CD14-positive monocyte (primary cell): ENCODE measurements at regions not wholly inside any gene's neighbourhood (a gene's known extent, or its start where the extent isn't known, plus 50 kb on each side); places are given as distances from the start of the nearest gene placed in this dataset.

Experiments
- DNase-seq, 3 donors: peaks; one replicate each; pipeline ENCODE4 v3.0.0-alpha.2; 2011 to 2022
- H2AFZ ChIP-seq: 2 replicates; pipeline ENCODE4 v1.6.0; 2012; ENCODE audit warnings: mild to moderate bottlenecking, low read depth, low read length, inconsistent platforms; ENCODE audit not compliant: insufficient read depth, poor library complexity, severe bottlenecking
- H3K27ac ChIP-seq, 2 donors: 1 replicate in 1 of 2; 2 replicates in 1 of 2; pipeline ENCODE4 v1.5.1; 2012 to 2013; ENCODE audit warnings: low read length in 2 of 2, control low read depth in 1 of 2, inconsistent platforms in 1 of 2, low read depth in 1 of 2, mild to moderate bottlenecking in 1 of 2
- H3K27me3 ChIP-seq, 2 donors: one replicate each; pipeline versions ENCODE4 v1.6.0 to v1.6.1; 2011 to 2013; ENCODE audit warnings: low read length in 2 of 2; ENCODE audit not compliant: control insufficient read depth in 2 of 2, insufficient read depth in 2 of 2
- H3K36me3 ChIP-seq, 2 donors: replicated peaks in 1 of 2; 1 replicate in 1 of 2; 2 replicates in 1 of 2; pipeline versions ENCODE4 v1.5.1 to v1.6.1; 2012 to 2013; ENCODE audit warnings: low read length in 2 of 2, control low read depth in 1 of 2, inconsistent platforms in 1 of 2, mild to moderate bottlenecking in 1 of 2; ENCODE audit not compliant: insufficient read depth in 2 of 2, control insufficient read depth in 1 of 2
- H3K4me1 ChIP-seq, 2 donors: 1 replicate in 1 of 2; 2 replicates in 1 of 2; pipeline versions ENCODE4 v1.5.1 to v1.6.1; 2012 to 2013; ENCODE audit warnings: low read length in 2 of 2, control low read depth in 1 of 2, inconsistent platforms in 1 of 2, mild to moderate bottlenecking in 1 of 2, moderate library complexity in 1 of 2; ENCODE audit not compliant: insufficient read depth in 2 of 2, control insufficient read depth in 1 of 2
- H3K4me2 ChIP-seq: replicated peaks from 2 replicates; pipeline ENCODE3; 2012; ENCODE audit warnings: low read length, moderate library complexity, mild to moderate bottlenecking; ENCODE audit not compliant: poor library complexity, severe bottlenecking; ENCODE audit errors: extremely low read depth
- H3K4me3 ChIP-seq, 3 experiments: fragments of 200-600 bp in 1 of 3; sonication (generic) in 1 of 3; replicated peaks in 1 of 3; 1 replicate in 2 of 3; 2 replicates in 1 of 3; pipeline ENCODE4 v1.5.1; 2011 to 2013; ENCODE audit warnings: low read length in 3 of 3, mild to moderate bottlenecking in 3 of 3, control low read depth in 2 of 3, low read depth in 2 of 3, inconsistent platforms in 1 of 3, moderate library complexity in 1 of 3
- H3K79me2 ChIP-seq: 2 replicates; pipeline ENCODE4 v1.6.0; 2012; ENCODE audit warnings: mild to moderate bottlenecking, control low read depth, inconsistent platforms, low read length, moderate library complexity; ENCODE audit not compliant: insufficient read depth
- H3K9ac ChIP-seq: 2 replicates; pipeline ENCODE4 v1.6.0; 2017; ENCODE audit warnings: low read length, mild to moderate bottlenecking; ENCODE audit not compliant: insufficient read depth, poor library complexity, severe bottlenecking
- H3K9me3 ChIP-seq, 2 donors: replicated peaks in 1 of 2; 1 replicate in 1 of 2; 2 replicates in 1 of 2; pipeline versions ENCODE4 v1.5.1 to v1.6.1; 2012 to 2013; ENCODE audit warnings: low read length in 2 of 2, control low read depth in 1 of 2; ENCODE audit not compliant: control insufficient read depth in 1 of 2, insufficient read depth in 1 of 2
- H4K20me1 ChIP-seq: 2 replicates; pipeline ENCODE4 v1.6.0; 2012; ENCODE audit warnings: mild to moderate bottlenecking, low read length, control low read depth, moderate library complexity; ENCODE audit not compliant: insufficient read depth
- H3K27ac Mint-ChIP-seq, 7 donors: one replicate each; pipeline ENCODE4 v1.8.0; 2020; ENCODE audit warnings: mild to moderate bottlenecking in 7 of 7, mixed read lengths in 7 of 7, moderate library complexity in 6 of 7, inconsistent platforms in 2 of 7
- H3K27me3 Mint-ChIP-seq, 3 donors: one replicate each; pipeline ENCODE4 v1.8.0; 2021 to 2022; ENCODE audit warnings: low read depth in 3 of 3, mild to moderate bottlenecking in 3 of 3, mixed read lengths in 3 of 3, moderate library complexity in 3 of 3, inconsistent platforms in 1 of 3
- H3K36me3 Mint-ChIP-seq, 2 donors: one replicate each; pipeline ENCODE4 v1.8.0; 2020; ENCODE audit warnings: mixed read lengths in 2 of 2, inconsistent platforms in 1 of 2, mild to moderate bottlenecking in 1 of 2
- H3K4me1 Mint-ChIP-seq: one replicate; pipeline ENCODE4 v1.8.0; 2020; ENCODE audit warnings: mild to moderate bottlenecking, mixed read lengths
- H3K4me3 Mint-ChIP-seq, 2 donors: one replicate each; pipeline ENCODE4 v1.8.0; 2020; ENCODE audit warnings: mild to moderate bottlenecking in 2 of 2, mixed read lengths in 2 of 2, moderate library complexity in 1 of 2
- H3K9me3 Mint-ChIP-seq, 7 donors: one replicate each; pipeline ENCODE4 v1.8.0; 2020 to 2022; ENCODE audit warnings: mixed read lengths in 7 of 7, mild to moderate bottlenecking in 6 of 7, moderate library complexity in 6 of 7, inconsistent platforms in 2 of 7
- CTCF ChIP-seq: fragments of 200-600 bp; IDR thresholded peaks from one replicate; pipeline ENCODE4 v1.8.0; 2022; ENCODE audit warnings: antibody characterized with exemption, mild to moderate bottlenecking
- WGBS: methylation state at CpG from one replicate; pipeline ENCODE4 v1.1.5; 2013; ENCODE audit warnings: missing lambda C conversion rate; ENCODE audit not compliant: insufficient coverage; 5-methylcytosine and 5-hydroxymethylcytosine counted together
- intact Hi-C, 2 donors: fragments of 100-400 bp; cut with micrococcal nuclease; formaldehyde crosslinking; loops; one replicate each; pipeline versions ENCODE4 v1.15.0 to v1.15.1; 2023

GRCh38 chr6:12528136-12528535, 188.4 kb upstream of the PHACTR1 start:
- TF ChIP-seq CTCF, result no peak
- Mint-ChIP-seq H3K4me1 (no peaks in the 10 kb centered on the region), H3K27ac (no peak overlapping the region), H3K36me3 (no peaks in the 10 kb centered on the region), H3K27me3 (peaks cover 0 to 4% (median 0%) of the 10 kb centered on the region in 3 donors), H3K4me3 (no peak overlapping the region), H3K9me3 (peaks cover 0 to 4% (median 4%) of the 10 kb centered on the region in 7 donors)
- H3K4me3 ChIP-seq, result no peak overlapping the region
- H3K4me2 ChIP-seq, result no peak overlapping the region
- H3K4me1 ChIP-seq, result no peaks in the 10 kb centered on the region
- no peaks in the 10 kb centered on the region for H3K27me3 ChIP-seq
- no peaks in the 10 kb centered on the region for H3K36me3 ChIP-seq
- no CpG with 5 or more reads among the region's 5 CpGs for WGBS
- intact Hi-C loops, result no loop called here
- no peaks in the 10 kb centered on the region for H3K79me2 ChIP-seq
- no peak overlapping the region for H2AFZ ChIP-seq
- H3K27ac ChIP-seq, result no peak overlapping the region
- H4K20me1 ChIP-seq, result no peaks in the 10 kb centered on the region
- DNase-seq, result no peak
- no peak overlapping the region for H3K9ac ChIP-seq
- no peaks in the 10 kb centered on the region for H3K9me3 ChIP-seq

GRCh38 chr6:12528581-12529363, 187.8 kb upstream of the PHACTR1 start:
- no peaks in the 10 kb centered on the region for H3K79me2 ChIP-seq
- Mint-ChIP-seq H3K27ac (no peak overlapping the region), H3K4me3 (no peak overlapping the region), H3K36me3 (no peaks in the 10 kb centered on the region), H3K9me3 (peaks cover 0 to 4% (median 4%) of the 10 kb centered on the region in 7 donors), H3K27me3 (peaks cover 0 to 4% (median 0%) of the 10 kb centered on the region in 3 donors), H3K4me1 (no peaks in the 10 kb centered on the region)
- H3K27ac ChIP-seq, result no peak overlapping the region
- H3K9me3 ChIP-seq, result no peaks in the 10 kb centered on the region
- no peak overlapping the region for H3K4me3 ChIP-seq
- TF ChIP-seq CTCF, result no peak
- WGBS, result 60% methylated on average over 1 of the region's 8 CpGs
- no peaks in the 10 kb centered on the region for H4K20me1 ChIP-seq
- no peak overlapping the region for H2AFZ ChIP-seq
- no peaks in the 10 kb centered on the region for H3K36me3 ChIP-seq
- no peak overlapping the region for H3K4me2 ChIP-seq
- H3K9ac ChIP-seq, result no peak overlapping the region
- H3K4me1 ChIP-seq, result no peaks in the 10 kb centered on the region
- no peaks in the 10 kb centered on the region for H3K27me3 ChIP-seq
- intact Hi-C loops, result no loop called here
- no peak for DNase-seq
